ENCODE measurements at regions not wholly inside any gene's neighbourhood (a gene's known extent, or its start where the extent isn't known, plus 50 kb on each side); places are given as distances from the start of the nearest gene placed in this dataset.

GRCh38 chr12:114921781-114922180 lies 237.8 kb upstream of the TBX3 start:
- Mint-ChIP-seq H3K27me3 (ENCODE audit: unreplicated experiment) (no peaks in the 10 kb centered on the region), H3K4me1 (ENCODE audit: unreplicated experiment) (no peaks in the 10 kb centered on the region), H3K9me3 (ENCODE audit: unreplicated experiment) (no peaks in the 10 kb centered on the region)

GRCh38 chr12:114920771-114921554 lies 237.0 kb upstream of the TBX3 start:
- H3K27ac Mint-ChIP-seq (ENCODE audit: unreplicated experiment) = no peak overlapping the region
- H3K4me3 Mint-ChIP-seq (ENCODE audit: unreplicated experiment) = no peak overlapping the region
- H3K4me1 Mint-ChIP-seq (ENCODE audit: unreplicated experiment) = no peaks in the 10 kb centered on the region
- H3K27me3 Mint-ChIP-seq (ENCODE audit: unreplicated experiment) = no peaks in the 10 kb centered on the region
- no peaks in the 10 kb centered on the region for H3K36me3 Mint-ChIP-seq (ENCODE audit: low read depth, unreplicated experiment)
- DNase-seq (ENCODE audit: low spot score) = no peak
- no peak for TF ChIP-seq CTCF (IDR thresholded peaks at IDR 0.05; ENCODE audit: unreplicated experiment)
- H3K9me3 Mint-ChIP-seq (ENCODE audit: unreplicated experiment) = no peaks in the 10 kb centered on the region

More at GRCh38 chr12:114921781-114922180, 237.8 kb upstream of the TBX3 start:
- TF ChIP-seq CTCF (IDR thresholded peaks at IDR 0.05; ENCODE audit: unreplicated experiment) = no peak
- Mint-ChIP-seq H3K36me3 (ENCODE audit: low read depth, unreplicated experiment) (no peaks in the 10 kb centered on the region), H3K27ac (ENCODE audit: unreplicated experiment) (no peak overlapping the region), H3K4me3 (ENCODE audit: unreplicated experiment) (no peak overlapping the region)
- DNase-seq (ENCODE audit: low spot score) = no peak

- no peak for DNase-seq (ENCODE audit: low spot score)
- TF ChIP-seq CTCF (IDR thresholded peaks at IDR 0.05; ENCODE audit: unreplicated experiment) = no peak
- Mint-ChIP-seq H3K36me3 (ENCODE audit: low read depth, unreplicated experiment) (no peaks in the 10 kb centered on the region), H3K27me3 (ENCODE audit: unreplicated experiment) (no peaks in the 10 kb centered on the region), H3K4me3 (ENCODE audit: unreplicated experiment) (no peak overlapping the region), H3K4me1 (ENCODE audit: unreplicated experiment) (no peaks in the 10 kb centered on the region), H3K9me3 (ENCODE audit: unreplicated experiment) (no peaks in the 10 kb centered on the region), H3K27ac (ENCODE audit: unreplicated experiment) (no peak overlapping the region)
These were observed 235.5 kb upstream of the TBX3 start for GRCh38 chr12:114919479-114919878.

GRCh38 chr12:114918535-114919233 lies 234.7 kb upstream of the TBX3 start:
- H3K27me3 Mint-ChIP-seq (ENCODE audit: unreplicated experiment) = no peaks in the 10 kb centered on the region
- no peaks in the 10 kb centered on the region for H3K4me1 Mint-ChIP-seq (ENCODE audit: unreplicated experiment)

More at GRCh38 chr12:114918535-114919233, 234.7 kb upstream of the TBX3 start:
- no peak overlapping the region for H3K4me3 Mint-ChIP-seq (ENCODE audit: unreplicated experiment)
- no peaks in the 10 kb centered on the region for H3K9me3 Mint-ChIP-seq (ENCODE audit: unreplicated experiment)
- DNase-seq (ENCODE audit: low spot score) = no peak
- H3K27ac Mint-ChIP-seq (ENCODE audit: unreplicated experiment) = no peak overlapping the region
- no peak for TF ChIP-seq CTCF (IDR thresholded peaks at IDR 0.05; ENCODE audit: unreplicated experiment)
- no peaks in the 10 kb centered on the region for H3K36me3 Mint-ChIP-seq (ENCODE audit: low read depth, unreplicated experiment)
